ENCODE measurements at regions not wholly inside any gene's neighbourhood (a gene's known extent, or its start where the extent isn't known, plus 50 kb on each side); places are given as distances from the start of the nearest gene placed in this dataset.

DNA sequence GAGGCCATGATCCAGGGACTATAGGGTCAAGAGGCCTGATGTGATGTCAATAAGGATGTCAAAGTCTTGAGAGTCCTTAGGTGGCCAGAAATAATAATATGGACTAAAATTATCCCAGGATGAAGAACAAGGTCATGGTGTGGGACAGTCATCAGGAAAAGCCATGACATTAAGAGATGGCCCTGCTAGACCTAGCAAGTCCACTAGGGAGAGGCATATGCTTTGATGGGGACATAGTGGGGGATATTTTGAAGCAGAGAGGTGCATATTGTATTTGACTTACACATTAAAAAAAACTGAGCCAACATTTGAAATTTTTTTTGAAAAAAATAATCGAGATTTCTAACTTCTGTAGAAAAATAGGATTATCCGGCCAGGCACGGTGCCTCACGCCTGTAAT is 53.3 kb upstream of the CXCR4 start:
- Histone ChIP-seq H4K20me1 (ENCODE audit: insufficient read depth) (no peaks in the 10 kb centered on the region), H3K4me1 (ENCODE audit: control insufficient read depth in 1 of 2, insufficient read depth in 2 of 2, low read depth in 1 of 2, low read length in 1 of 2) (no peaks in the 10 kb centered on the region), H3K4me3 (ENCODE audit: low read depth in 2 of 2, low read length in 1 of 2) (no peak overlapping the region), H3K9me3 (no peaks in the 10 kb centered on the region), H3K4me2 (no peak overlapping the region), H3K36me3 (replicated peaks in 1 of 2; ENCODE audit: control insufficient read depth in 1 of 2, insufficient read depth in 2 of 2, low read length in 1 of 2) (no peaks in the 10 kb centered on the region), H3F3A (replicated peaks; ENCODE audit: insufficient read depth) (no peaks in the 10 kb centered on the region), H3K9ac (no peak overlapping the region), H3K27me3 (ENCODE audit: insufficient read depth) (no peaks in the 10 kb centered on the region), H3K9me2 (no peaks in the 10 kb centered on the region), H3K79me2 (ENCODE audit: insufficient read depth) (no peaks in the 10 kb centered on the region), H3K27ac (ENCODE audit: low read depth in 2 of 2, low read length in 1 of 2) (no peak overlapping the region), H2AFZ (ENCODE audit: low read depth) (no peak overlapping the region)
- no peak for DNase-seq
- POLR2A ChIA-PET: no interaction called here
- CTCF ChIA-PET: no interaction called here
- WGBS (ENCODE audit: low lambda C conversion rate): 50% methylated on average over 4 of the region's 4 CpGs
- TF ChIP-seq, protein P1, sequence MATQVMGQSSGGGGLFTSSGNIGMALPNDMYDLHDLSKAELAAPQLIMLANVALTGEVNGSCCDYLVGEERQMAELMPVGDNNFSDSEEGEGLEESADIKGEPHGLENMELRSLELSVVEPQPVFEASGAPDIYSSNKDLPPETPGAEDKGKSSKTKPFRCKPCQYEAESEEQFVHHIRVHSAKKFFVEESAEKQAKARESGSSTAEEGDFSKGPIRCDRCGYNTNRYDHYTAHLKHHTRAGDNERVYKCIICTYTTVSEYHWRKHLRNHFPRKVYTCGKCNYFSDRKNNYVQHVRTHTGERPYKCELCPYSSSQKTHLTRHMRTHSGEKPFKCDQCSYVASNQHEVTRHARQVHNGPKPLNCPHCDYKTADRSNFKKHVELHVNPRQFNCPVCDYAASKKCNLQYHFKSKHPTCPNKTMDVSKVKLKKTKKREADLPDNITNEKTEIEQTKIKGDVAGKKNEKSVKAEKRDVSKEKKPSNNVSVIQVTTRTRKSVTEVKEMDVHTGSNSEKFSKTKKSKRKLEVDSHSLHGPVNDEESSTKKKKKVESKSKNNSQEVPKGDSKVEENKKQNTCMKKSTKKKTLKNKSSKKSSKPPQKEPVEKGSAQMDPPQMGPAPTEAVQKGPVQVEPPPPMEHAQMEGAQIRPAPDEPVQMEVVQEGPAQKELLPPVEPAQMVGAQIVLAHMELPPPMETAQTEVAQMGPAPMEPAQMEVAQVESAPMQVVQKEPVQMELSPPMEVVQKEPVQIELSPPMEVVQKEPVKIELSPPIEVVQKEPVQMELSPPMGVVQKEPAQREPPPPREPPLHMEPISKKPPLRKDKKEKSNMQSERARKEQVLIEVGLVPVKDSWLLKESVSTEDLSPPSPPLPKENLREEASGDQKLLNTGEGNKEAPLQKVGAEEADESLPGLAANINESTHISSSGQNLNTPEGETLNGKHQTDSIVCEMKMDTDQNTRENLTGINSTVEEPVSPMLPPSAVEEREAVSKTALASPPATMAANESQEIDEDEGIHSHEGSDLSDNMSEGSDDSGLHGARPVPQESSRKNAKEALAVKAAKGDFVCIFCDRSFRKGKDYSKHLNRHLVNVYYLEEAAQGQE (IDR thresholded peaks at IDR 0.05; ENCODE audit: low read depth, low read length): no peak
- TF ChIP-seq JUND (IDR thresholded peaks at IDR 0.05) (no peak), CTCF (IDR thresholded peaks at IDR 0.05) (no peak), NRF1 (IDR thresholded peaks at IDR 0.05; ENCODE audit: low read depth, low read length) (no peak), FOXJ3 (CRISPR knock-in tag; IDR thresholded peaks at IDR 0.05) (no peak), RAD21 (IDR thresholded peaks at IDR 0.05; ENCODE audit: low read length) (no peak), RFX5 (IDR thresholded peaks at IDR 0.05; ENCODE audit: low read length) (no peak), ZBTB33 (IDR thresholded peaks at IDR 0.05; ENCODE audit: borderline replicate concordance, low read depth) (no peak), PBX3 (IDR thresholded peaks at IDR 0.05) (no peak), YY1 (IDR thresholded peaks at IDR 0.05; ENCODE audit: low read depth) (no peak), EP300 (IDR thresholded peaks at IDR 0.05; ENCODE audit: borderline replicate concordance in 1 of 2, low read depth in 1 of 2, low read length in 1 of 2) (no peak), POLR2AphosphoS5 (IDR thresholded peaks at IDR 0.05; ENCODE audit: low read depth, low read length) (no peak), MXI1 (IDR thresholded peaks at IDR 0.05; ENCODE audit: low read depth, low read length) (no peak), FOXM1 (IDR thresholded peaks at IDR 0.05; ENCODE audit: low read depth) (no peak), GABPA (IDR thresholded peaks at IDR 0.05; ENCODE audit: low read depth) (no peak)
